Glomerular visceral epithelial cell (primary cell): ENCODE measurements at regions not wholly inside any gene's neighbourhood (a gene's known extent, or its start where the extent isn't known, plus 50 kb on each side); places are given as distances from the start of the nearest gene placed in this dataset.

Experiments
- DNase-seq: peaks from one replicate; pipeline ENCODE4 v3.0.0-alpha.2; 2016; ENCODE audit errors: extremely low spot score

GRCh38 chr14:104356020-104356737 lies 217.8 kb downstream of the KIF26A start:
- DNase-seq, result no peak

GRCh38 chr14:104356738-104357688 lies 218.6 kb downstream of the KIF26A start:
- no peak for DNase-seq

GRCh38 chr14:104357689-104358527 lies 219.5 kb downstream of the KIF26A start:
- no peak for DNase-seq

- no peak for DNase-seq
Observed at GRCh38 chr14:104358528-104359300, 220.3 kb downstream of the KIF26A start.

- DNase-seq, result no peak
Observed at GRCh38 chr14:104359301-104359968, 220.1 kb upstream of the C14orf180 start.

GRCh38 chr14:104359969-104360442 lies 219.6 kb upstream of the C14orf180 start:
- DNase-seq, result no peak

- no peak for DNase-seq
Observed at GRCh38 chr14:104360501-104360900, 219.1 kb upstream of the C14orf180 start.

- no peak for DNase-seq
Observed at GRCh38 chr14:104361101-104361591, 218.4 kb upstream of the C14orf180 start.

- no peak for DNase-seq
Observed at GRCh38 chr14:104361921-104362681, 217.5 kb upstream of the C14orf180 start.

GRCh38 chr14:104362761-104363605 lies 216.6 kb upstream of the C14orf180 start:
- no peak for DNase-seq

GRCh38 chr14:104363891-104364760 lies 215.4 kb upstream of the C14orf180 start:
- DNase-seq, result no peak

- DNase-seq, result no peak
Observed at GRCh38 chr14:104364830-104365229, 214.7 kb upstream of the C14orf180 start.

- DNase-seq, result no peak
Observed at GRCh38 chr14:104366931-104367865, 212.4 kb upstream of the C14orf180 start.

- no peak for DNase-seq
Observed at GRCh38 chr14:104367866-104368750, 211.5 kb upstream of the C14orf180 start.

- no peak for DNase-seq
Observed at GRCh38 chr14:104368751-104369100, 210.8 kb upstream of the C14orf180 start.

GRCh38 chr14:104369208-104369607 lies 210.4 kb upstream of the C14orf180 start:
- no peak for DNase-seq
